ENCODE measurements at regions not wholly inside any gene's neighbourhood (a gene's known extent, or its start where the extent isn't known, plus 50 kb on each side); places are given as distances from the start of the nearest gene placed in this dataset.
"Not testable (repeated sequence)": the region's sequence is repeated elsewhere in the genome, so short reads cannot be mapped to it uniquely, and the experiment has no call there.

DNA sequence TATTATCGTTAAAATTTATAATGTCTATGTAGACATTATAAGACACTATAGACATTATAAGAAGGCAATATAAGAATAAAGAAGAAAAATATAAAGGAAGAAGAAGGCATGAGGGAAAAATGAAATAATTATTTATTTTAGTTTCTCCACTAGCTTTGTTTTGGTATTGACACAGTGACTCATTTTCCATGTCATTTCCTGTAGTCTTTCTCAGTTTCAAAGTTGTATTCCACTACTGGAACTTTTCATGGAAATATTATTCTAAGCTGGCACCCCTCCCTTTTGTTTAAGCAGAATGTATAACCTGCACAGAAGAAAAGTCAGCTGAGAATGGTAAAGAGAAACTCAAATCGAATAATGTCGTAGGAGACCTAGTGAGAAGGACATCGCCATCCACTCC, 234.2 kb upstream of the NETO1 start:
- DNase-seq (ENCODE audit: low read depth), result no peak

DNA sequence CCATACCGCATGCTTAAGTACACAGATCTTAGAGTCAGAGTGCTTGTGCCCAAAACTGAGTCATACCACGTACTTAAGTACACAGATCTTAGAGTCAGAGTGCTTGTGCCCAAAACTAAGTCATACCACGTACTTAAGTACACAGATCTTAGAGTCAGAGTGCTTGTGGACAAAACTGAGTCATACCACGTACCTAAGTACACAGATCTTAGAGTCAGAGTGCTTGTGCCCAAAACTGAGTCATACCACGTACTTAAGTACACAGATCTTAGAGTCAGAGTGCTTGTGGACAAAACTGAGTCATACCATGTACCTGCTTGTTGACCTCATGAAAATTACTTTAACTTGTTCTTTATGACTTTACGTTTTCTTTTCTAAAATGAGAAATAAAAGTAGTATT, 233.7 kb upstream of the NETO1 start:
- DNase-seq (ENCODE audit: low read depth), result not testable (repeated sequence)

DNA sequence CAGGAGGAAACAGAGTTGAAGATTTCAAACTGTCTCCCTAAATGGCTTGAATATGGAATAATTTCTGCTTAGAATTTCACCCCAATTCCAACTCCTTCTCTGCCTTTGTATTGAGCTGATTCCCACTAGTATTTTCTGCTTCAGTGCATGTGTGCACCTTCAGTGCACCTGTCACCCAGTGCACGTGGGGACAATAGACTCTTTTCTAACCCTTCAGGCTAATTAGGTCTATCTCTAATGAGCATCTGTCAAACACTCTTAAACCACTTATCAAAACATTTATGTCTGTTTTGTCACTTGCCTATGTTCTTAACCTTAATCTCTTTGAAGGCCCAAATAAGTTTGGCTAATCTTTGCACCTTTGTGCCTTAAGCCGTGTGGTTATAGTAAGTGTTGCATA, 232.0 kb upstream of the NETO1 start:
- no peak for DNase-seq (ENCODE audit: low read depth)

DNA sequence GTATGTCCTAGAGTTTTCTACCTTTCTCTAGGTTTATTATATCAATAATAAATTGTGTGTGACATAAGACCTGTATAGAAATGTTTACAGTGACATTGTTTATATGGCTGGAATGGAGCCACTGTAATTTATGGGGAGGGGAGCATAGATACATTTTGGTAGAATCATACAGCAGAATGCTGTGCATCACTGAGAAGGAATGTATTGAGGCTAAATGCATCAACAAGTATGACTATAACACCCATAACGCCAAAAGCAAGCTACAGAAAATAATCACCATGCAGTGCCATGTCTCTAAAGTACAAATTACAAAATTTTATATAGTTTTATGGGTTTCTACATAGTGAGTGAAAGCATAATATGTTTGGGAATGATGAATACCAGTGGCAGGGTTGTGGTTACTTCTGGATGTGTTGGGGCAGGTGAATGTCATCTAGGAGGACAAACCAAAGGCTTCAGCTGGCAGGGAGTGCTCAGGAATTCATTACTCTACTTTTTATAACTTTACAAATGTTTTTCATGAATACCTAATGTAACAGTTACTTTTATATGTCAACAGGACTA, 226.0 kb upstream of the NETO1 start:
- DNase-seq (ENCODE audit: low read depth), result no peak

DNA sequence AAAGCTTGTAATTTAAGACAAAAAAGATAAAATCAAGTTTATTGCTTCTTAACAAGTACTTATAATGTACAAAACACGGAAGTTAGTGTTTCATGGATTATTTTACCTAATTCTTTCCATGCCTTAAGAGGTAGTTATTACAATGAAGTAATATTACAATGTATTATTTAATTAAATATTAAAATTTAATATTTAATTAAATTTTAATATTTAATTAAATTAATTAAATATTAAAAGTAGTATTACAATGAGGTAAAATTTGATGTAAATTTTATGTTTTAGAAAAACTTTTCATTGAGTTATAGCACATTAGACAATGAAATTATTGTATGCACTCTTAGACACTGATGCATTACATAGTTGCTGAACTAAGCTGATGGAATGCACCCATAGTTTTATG, 220.7 kb upstream of the NETO1 start:
- no peak for DNase-seq (ENCODE audit: low read depth)

DNA sequence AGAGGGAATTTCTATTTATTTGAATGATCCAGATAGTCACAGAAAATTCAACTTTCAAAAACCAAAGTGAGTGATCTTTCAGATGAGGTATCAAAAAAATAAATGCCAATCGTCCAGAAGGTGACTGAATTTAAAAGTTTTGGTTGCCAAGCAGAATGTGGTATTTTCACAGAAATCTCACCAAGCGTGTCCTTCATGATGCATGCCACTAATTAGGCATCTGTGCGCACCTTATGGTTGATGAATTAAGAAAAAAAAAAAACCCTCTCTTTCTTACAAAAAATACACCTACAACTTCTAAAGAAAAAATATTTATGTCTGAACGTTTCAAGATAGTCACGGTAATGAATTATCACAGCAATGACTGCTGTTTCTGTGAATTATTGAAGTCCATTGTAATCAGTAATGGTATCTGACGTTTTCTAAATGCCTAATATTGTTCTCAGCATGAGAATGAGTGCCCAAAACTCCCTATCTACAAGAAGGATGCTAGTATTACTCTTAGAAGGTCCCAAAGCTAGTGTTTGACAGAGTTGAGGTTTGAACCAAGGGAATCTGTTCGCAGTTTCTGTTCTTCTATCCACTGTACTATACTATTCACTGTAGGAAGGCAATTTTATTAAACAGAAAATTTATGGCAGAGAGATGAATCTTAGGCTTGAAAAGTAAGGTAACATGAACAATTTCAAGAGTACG, 219.6 kb upstream of the NETO1 start:
- no peak for DNase-seq (ENCODE audit: low read depth)

DNA sequence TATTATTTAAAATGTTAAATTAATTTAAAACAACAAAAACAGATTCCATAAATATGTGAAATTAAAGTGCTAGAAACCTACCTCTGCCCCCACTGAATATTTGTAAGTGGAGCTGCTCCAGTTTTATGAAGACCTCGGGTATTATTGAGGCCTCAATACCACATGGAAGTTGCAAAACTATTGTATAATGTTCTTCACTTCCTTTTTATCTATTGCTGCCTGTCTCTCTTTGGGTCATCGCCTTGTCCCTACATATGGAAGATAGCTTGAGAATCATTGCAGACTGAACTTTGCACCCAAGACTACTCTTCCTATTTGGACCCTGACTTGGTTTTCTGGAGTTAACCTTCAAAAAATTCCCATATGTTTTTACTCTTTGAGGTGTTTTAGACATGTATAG, 212.1 kb upstream of the NETO1 start:
- no peak for DNase-seq (ENCODE audit: low read depth)

DNA sequence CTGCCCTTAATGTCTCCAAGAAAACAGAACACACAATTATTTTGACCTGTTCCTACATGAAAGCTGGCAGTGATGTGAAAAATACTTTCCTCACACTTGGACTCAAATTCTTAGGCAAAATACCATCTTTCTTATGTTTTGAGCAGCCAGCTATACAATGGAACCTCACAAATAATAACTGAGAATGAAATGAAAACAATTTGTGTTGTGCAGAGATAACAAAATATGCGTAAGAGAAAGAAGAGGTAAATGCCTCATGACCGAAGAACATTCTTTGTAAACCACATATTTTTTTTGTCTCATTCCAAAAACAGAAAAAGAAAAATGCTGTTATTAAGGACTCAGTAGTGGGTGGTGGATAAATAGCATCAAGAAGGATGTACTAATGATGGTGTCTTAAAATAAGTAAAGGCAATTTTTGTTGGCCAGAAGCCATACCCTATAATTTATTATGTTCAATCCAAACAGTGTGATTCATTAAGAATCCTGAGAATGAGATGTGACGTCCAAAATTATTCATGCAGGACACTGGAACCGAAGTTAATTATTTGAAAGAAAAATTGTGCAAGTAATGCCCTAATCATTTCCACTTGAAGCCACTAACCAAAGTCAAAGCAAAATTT, 193.0 kb upstream of the NETO1 start:
- no peak for DNase-seq (ENCODE audit: low read depth)

DNA sequence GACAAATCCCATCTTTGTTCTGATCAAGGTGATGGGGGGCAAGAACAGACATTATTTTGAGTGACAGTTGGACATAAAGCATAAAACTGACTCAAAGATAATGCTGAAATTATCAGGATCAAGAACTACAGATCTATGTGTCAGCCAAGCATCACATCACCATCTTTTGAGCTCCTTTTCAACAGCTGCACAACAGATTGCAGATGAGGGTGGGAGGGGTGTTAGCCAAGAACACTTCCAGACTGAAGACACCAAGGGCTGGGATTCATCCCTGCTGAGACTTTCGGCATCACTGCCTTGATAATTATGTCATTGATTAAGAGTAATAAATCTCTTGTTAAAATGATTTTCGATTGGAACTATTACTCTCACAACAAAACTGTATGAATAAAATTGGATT, 191.5 kb upstream of the NETO1 start:
- DNase-seq (ENCODE audit: low read depth), result no peak

DNA sequence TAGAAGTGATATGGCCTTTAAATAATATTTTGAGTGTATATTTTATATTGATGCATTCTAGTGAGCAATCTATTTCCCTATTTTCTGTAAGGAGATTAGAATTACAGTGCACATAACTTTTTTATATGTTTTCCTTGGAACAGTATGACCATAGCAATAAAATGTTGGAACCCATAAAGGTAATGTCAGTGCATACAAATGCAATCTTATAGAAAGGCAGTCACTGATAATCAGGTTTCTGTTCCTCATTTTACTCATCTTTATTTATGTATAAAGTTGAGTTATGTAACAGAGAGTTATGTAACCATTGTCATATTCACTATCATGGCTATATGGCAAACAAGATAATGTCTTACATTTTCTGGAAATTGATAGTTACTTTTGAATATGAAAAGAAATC, 179.9 kb upstream of the NETO1 start:
- DNase-seq (ENCODE audit: low read depth), result no peak

DNA sequence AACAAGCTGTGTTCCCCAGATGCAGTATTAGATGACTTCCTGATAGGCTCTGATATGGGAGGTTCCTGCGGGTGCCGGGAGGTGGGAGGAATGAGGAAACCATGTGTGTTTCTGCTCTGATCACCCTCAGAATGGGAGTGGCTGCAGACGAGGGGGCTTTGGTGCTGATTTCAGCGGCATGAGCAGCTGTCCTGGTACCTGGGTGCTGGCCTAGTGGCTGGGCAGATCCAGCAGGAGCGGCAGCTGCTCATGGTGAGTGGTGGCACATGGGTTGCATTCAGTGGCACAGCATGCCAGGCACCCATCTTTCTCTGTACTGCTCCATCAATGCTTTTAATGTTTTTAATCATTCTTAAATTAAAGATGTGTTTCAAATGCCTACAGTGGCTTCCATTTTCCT, 177.2 kb upstream of the NETO1 start:
- no peak for DNase-seq (ENCODE audit: low read depth)

DNA sequence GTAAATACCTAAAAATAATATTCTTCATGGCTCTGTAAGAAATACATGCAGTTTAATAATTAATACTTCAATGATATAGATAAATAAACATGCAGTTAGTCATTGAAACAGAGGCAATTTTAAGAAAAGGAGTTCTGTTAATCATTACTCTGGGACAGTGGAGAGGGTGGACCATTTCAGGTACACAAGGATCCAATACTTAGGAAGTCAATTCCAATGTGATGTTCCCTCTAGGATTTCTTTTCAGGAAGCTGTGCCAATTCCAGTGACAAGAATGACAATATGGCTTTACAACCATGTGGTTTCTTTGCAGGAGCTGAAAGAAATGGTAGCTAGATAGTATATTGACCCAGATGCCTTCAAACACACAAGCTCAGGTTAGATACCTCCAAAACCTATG, 175.8 kb upstream of the NETO1 start:
- DNase-seq (ENCODE audit: low read depth), result no peak

DNA sequence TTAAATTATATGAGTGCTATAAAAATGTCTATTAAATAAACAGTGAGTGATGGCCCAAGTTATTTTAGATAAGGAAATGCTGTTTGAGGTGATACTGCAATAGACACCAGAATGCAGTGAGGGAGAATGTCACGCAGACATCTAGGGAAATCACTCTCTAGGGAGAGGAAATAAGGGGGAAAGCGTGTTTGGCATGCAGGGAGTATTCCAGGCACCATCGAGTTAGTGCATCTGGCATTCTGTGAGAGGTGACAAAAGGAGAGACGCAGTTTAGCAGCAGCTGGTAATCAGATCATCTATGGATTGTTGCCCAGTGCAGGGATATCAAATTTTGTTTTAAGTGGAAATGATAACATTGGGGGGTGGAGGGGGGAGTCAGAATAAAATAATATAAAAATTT, 175.4 kb upstream of the NETO1 start:
- DNase-seq (ENCODE audit: low read depth), result no peak

DNA sequence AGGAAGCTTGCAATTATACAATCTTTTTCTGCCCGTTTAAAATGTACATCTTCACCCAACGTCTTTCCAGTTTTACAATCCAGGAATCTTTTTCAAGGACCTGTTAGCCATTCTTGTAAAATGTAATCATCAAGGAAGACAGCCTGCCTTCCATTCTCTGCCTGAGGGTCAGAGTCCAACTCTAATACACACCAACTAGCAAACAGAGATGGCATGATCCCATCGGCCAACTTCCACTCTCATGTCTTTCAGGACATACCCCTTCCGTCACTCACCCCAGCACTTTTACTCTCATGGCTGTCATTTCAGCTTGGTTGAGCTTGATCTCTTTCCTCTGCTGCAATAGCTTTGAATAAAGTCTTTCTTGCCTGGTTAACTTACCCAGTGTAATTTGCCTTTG, 172.5 kb upstream of the NETO1 start:
- DNase-seq (ENCODE audit: low read depth), result no peak

DNA sequence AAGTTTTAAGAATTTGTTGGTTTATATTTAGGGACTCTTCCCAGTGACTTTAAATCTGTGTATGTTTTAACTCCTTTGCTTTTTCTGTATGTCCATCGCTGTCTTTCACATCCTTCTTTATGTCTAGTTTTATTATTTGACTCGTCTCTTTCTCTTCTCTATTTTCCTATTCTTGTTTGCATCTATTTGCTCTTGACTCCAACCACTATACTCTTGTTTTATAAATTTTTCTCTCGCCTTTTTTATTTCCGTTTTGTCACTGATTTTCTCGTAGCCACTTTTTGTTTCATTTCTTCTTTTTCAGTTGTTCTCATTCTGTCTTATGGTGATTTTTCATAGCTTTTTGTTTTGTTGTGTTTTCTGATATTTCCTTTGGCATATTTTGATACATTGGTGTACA, 170.5 kb upstream of the NETO1 start:
- no peak for DNase-seq (ENCODE audit: low read depth)

DNA sequence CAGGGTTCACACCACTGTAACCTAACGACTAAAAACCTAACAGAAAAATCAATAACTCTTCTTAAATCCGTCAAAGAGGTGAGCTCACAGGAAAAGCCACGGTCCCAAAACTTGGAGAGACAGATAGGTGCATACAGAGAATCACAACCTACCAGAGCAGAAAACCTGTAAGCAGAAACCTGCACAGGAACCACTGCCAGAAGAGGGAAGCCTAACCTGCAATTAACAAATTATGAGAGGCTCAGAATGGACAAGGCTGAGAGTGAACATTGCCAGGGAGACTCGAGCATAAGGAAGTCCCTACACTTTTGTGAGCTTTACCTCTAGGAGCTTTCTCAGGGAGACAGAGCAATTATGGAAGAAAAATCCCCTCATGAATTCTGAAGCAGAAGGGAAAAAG, 156.2 kb upstream of the NETO1 start:
- DNase-seq (ENCODE audit: low read depth), result no peak

DNA sequence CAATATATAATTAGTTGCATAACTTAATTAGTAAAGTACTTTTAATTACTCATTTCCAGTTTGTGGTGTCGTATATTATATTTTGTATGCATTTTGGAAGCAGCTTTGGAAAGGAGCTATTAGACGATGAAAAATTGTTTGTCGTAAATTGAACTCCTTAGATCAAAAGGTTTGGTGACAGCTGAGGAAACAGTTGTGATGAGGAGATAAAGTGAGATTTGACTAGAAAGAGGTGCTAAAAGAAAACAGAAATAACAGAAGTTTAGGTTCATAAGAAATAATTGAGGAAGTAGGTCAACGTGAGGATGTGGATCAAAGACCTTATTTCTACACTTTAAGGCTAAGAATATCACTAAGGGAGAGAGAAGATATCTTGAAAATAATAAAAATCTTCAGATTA, 141.9 kb upstream of the NETO1 start:
- no peak for DNase-seq (ENCODE audit: low read depth)

DNA sequence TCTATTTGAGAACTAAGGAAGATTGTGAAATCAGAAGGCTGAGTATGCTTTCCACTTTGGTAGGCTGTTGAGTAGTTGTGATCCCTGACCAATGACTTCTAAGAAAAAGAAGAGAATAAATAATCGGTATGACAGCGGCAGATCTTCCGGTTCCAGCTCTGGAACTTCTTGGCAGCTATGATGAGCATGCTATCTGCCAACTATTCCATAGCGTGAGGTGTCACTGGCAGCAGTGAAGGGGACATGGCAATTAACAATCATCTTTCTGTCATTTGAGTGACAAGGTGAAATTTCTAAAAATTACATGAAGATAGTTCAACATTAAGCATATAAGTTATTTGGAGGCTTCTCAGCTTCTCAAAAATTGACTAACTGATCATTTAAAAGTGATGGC, 140.1 kb upstream of the NETO1 start:
- no peak for DNase-seq (ENCODE audit: low read depth)

DNA sequence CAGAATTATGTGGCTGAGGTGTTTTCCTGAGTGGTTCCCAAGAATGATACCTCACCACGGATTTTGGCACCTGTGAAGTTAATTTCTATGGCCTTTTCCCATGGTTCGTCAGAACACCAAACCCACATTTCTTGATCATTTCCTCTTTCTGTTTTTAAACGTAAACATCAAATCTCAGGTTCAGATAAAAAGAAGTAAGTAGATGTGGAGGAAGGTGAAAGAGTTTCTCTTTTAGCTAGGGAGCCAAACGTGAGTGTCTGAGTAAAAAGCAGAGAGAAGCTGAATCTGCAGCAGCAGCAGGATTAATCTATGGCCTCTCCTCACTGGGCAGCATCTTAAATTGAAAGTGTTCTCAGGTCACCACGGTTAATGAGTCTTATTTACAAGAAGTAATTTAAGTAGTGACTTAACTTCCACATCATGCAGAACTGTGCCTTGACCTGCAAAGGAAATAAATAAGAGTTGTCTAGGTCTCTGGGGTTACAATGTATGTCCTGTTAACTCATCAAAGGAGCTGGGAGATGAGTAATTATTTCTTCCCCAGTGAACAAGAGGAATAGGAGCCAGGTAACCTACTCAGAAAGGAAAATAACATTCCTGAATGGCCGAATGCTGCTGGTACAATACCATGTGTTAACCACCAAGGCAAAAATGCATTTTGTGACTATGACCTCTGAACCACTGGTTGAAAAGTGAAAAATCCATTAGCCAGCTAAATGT, 139.6 kb upstream of the NETO1 start:
- no peak for DNase-seq (ENCODE audit: low read depth)

DNA sequence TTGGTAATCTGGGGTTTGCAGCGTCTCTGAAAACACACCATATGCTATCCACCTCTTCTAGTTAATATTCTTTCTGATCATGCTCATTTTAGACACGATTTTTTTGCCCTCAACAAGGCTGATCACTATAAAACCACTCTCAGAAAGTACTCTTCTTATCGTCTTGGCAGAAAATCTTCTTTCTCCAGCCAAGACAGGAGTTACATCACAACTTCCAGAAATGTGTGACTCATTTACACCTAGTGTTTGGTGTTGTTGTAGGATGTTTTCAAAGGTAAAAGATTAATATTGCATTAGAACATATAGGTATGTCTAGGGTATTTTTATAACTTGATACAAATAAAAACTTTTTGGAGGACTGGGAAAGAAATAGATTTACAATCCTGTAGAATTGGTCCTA, 138.5 kb upstream of the NETO1 start:
- no peak for DNase-seq (ENCODE audit: low read depth)

DNA sequence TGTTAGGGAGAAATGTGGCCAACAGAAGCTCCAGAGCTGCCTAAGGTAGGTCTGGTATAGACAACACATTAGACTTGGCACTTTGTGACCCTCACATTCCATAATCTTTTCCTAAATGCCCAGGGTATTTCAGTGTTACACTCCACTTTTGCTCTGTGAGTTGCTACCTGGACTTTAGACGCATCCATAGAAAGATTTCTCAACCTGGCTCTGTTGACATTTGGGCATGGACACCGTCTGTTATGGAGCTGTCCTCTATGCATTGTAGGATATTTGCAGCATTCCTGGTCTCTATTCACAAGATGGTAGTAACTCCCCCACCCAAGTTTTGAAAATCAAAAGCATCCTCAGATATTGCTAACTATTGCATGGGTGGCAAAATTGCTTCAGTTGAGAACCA, 136.5 kb upstream of the NETO1 start:
- DNase-seq (ENCODE audit: low read depth), result no peak

DNA sequence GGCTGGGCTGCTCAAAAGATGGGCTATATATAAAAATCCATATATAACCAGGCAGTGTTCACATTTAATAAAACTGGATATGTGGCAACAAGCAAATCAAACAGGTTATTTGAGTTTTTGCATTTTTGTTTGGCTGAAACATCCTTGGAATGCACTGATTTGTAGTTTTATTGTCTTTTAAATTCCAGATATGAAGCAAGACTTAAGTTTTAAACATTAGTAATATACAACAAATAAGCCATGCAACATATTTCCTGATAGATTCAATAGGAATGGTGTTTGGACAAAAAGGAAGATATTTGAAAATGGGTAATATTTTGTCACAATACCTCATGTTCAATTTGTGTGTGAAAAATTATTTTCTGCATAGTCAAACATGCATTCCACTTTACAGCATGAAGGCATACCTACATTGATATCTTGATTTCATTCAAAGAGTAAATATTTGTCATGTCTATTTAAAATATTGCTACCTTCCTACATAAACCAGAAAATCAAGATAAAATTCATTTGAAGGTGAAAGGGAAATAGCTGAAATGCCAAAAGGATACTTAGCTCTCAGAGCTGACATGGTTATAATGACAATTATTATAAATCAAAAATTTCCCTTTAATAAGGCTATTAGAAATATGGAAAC, 132.3 kb upstream of the NETO1 start:
- no peak for DNase-seq (ENCODE audit: low read depth)

DNA sequence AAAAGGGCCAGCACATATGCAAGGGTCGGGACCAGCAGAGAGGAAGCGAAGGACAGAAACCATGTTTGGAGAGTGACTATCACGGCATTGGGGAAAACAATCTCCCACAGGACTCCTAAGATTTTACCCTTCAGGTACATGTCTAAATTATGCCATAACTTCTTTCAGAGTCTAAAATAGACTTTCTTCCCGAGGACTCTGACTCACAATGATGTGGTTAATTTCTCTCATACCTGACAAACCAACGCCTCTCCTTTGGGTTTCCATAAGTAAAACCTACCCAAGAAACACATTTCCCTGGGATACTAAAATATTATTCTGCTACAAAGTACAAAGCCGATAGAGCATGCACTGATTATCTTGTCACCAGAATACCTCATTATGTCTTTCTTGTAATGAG, 127.8 kb upstream of the NETO1 start:
- DNase-seq (ENCODE audit: low read depth), result no peak

Measured in activated T-cell treated with anti-CD3 and anti-CD28 coated beads for 24 hours (primary cell).